Islet of Langerhans (tissue), 1 donor: ENCODE measurements at regions not wholly inside any gene's neighbourhood (a gene's known extent, or its start where the extent isn't known, plus 50 kb on each side); places are given as distances from the start of the nearest gene placed in this dataset.
A peak's percentile ranks its signal among the peaks of the same experiment; 100 is the strongest.

Source experiments
- FAIRE-seq: peaks from one replicate; lab custom pipeline; 2011; peaks lifted over from hg19 to GRCh38; lab: Jason Lieb, UNC

GRCh38 chr4:177051473-177052060 is 258.1 kb upstream of the NEIL3 start:
- no peak for FAIRE-seq

- FAIRE-seq: no peak
Observed at GRCh38 chr4:177052211-177052934, 257.3 kb upstream of the NEIL3 start.

GRCh38 chr4:177057186-177057585 is 252.5 kb upstream of the NEIL3 start:
- no peak for FAIRE-seq

GRCh38 chr4:177064116-177064515 is 245.6 kb upstream of the NEIL3 start:
- FAIRE-seq: no peak

GRCh38 chr4:177064729-177065394 is 244.8 kb upstream of the NEIL3 start:
- no peak for FAIRE-seq

- FAIRE-seq: no peak
Observed at GRCh38 chr4:177066746-177067145, 242.9 kb upstream of the NEIL3 start.

GRCh38 chr4:177070533-177071058 is 239.1 kb upstream of the NEIL3 start:
- FAIRE-seq: no peak

- peak; percentile 77 for FAIRE-seq
Observed at GRCh38 chr4:177077095-177077971, 232.3 kb upstream of the NEIL3 start.

- FAIRE-seq: no peak
Observed at GRCh38 chr4:177079327-177079726, 230.3 kb upstream of the NEIL3 start.

GRCh38 chr4:177080388-177080787 is 229.3 kb upstream of the NEIL3 start:
- no peak for FAIRE-seq

GRCh38 chr4:177087060-177087459 is 222.6 kb upstream of the NEIL3 start:
- no peak for FAIRE-seq

- no peak for FAIRE-seq
Observed at GRCh38 chr4:177087499-177087898, 222.2 kb upstream of the NEIL3 start.

GRCh38 chr4:177091515-177091914 is 218.2 kb upstream of the NEIL3 start:
- peak; percentile 21 for FAIRE-seq

- FAIRE-seq: no peak
Observed at GRCh38 chr4:177092807-177093206, 216.9 kb upstream of the NEIL3 start.

GRCh38 chr4:177093964-177094363 is 215.7 kb upstream of the NEIL3 start:
- FAIRE-seq: no peak

- no peak for FAIRE-seq
Observed at GRCh38 chr4:177097291-177097690, 212.4 kb upstream of the NEIL3 start.

GRCh38 chr4:177099211-177099610 is 210.5 kb upstream of the NEIL3 start:
- no peak for FAIRE-seq

- no peak for FAIRE-seq
Observed at GRCh38 chr4:177100307-177100706, 209.4 kb upstream of the NEIL3 start.

GRCh38 chr4:177103619-177104018 is 206.1 kb upstream of the NEIL3 start:
- FAIRE-seq: no peak

GRCh38 chr4:177105536-177105935 is 204.1 kb upstream of the NEIL3 start:
- FAIRE-seq: no peak

- FAIRE-seq: no peak
Observed at GRCh38 chr4:177107288-177107921, 202.3 kb upstream of the NEIL3 start.

- FAIRE-seq: no peak
Observed at GRCh38 chr4:177108708-177109107, 201.0 kb upstream of the NEIL3 start.
